Fibroblast of lung (primary cell): ENCODE measurements at regions not wholly inside any gene's neighbourhood (a gene's known extent, or its start where the extent isn't known, plus 50 kb on each side); places are given as distances from the start of the nearest gene placed in this dataset.

Experiments
- DNase-seq, 2 donors: peaks; one replicate each; pipeline versions ENCODE4 v3.0.0 to v3.0.0-alpha.2; 2010; ENCODE audit warnings: low read depth in 2 of 2
- H2AFZ ChIP-seq: 2 replicates; pipeline ENCODE4 v1.5.1; 2012; ENCODE audit warnings: low read length, control low read depth, inconsistent platforms
- H3K27ac ChIP-seq: 2 replicates; pipeline ENCODE4 v1.5.1; 2011; ENCODE audit warnings: low read length, control low read depth; ENCODE audit not compliant: insufficient read depth
- H3K27me3 ChIP-seq: 2 replicates; pipeline ENCODE4 v1.5.1; 2011; ENCODE audit warnings: mild to moderate bottlenecking, low read length; ENCODE audit not compliant: control insufficient read depth, insufficient read depth
- H3K36me3 ChIP-seq: 2 replicates; pipeline ENCODE4 v1.5.1; 2011; ENCODE audit warnings: low read length; ENCODE audit not compliant: control insufficient read depth, insufficient read depth
- H3K4me1 ChIP-seq: 2 replicates; pipeline ENCODE4 v1.5.1; 2011; ENCODE audit warnings: low read length; ENCODE audit not compliant: control insufficient read depth, insufficient read depth; ENCODE audit errors: extremely low read depth
- H3K4me2 ChIP-seq: 2 replicates; pipeline ENCODE4 v1.5.1; 2011; ENCODE audit warnings: low read length, control low read depth; ENCODE audit not compliant: insufficient read depth; ENCODE audit errors: extremely low read depth
- H3K4me3 ChIP-seq, 4 experiments: fragments of 200-600 bp in 1 of 4; sonication (generic) in 1 of 4; replicated peaks in 1 of 4; 2 replicates each; pipeline ENCODE4 v1.5.1; 2011 to 2016; ENCODE audit warnings: low read length in 4 of 4, low read depth in 3 of 4, mild to moderate bottlenecking in 3 of 4, control low read depth in 2 of 4, inconsistent platforms in 1 of 4, mixed read lengths in 1 of 4; ENCODE audit not compliant: insufficient read depth in 1 of 4; ENCODE audit errors: control extremely low read depth in 1 of 4
- H3K79me2 ChIP-seq: 2 replicates; pipeline ENCODE4 v1.5.1; 2012; ENCODE audit warnings: mild to moderate bottlenecking, low read length, inconsistent platforms; ENCODE audit not compliant: control insufficient read depth, insufficient read depth
- H3K9ac ChIP-seq: 2 replicates; pipeline ENCODE4 v1.5.1; 2011; ENCODE audit warnings: mild to moderate bottlenecking, low read length, control low read depth; ENCODE audit not compliant: insufficient read depth
- H3K9me3 ChIP-seq: 2 replicates; pipeline ENCODE4 v1.5.1; 2012; ENCODE audit warnings: low read depth, low read length; ENCODE audit not compliant: control insufficient read depth, insufficient read depth
- H4K20me1 ChIP-seq: 2 replicates; pipeline ENCODE4 v1.5.1; 2011; ENCODE audit warnings: low read length; ENCODE audit not compliant: control insufficient read depth, insufficient read depth; ENCODE audit errors: extremely low read depth
- CTCF ChIP-seq, 2 donors: IDR thresholded peaks in 1 of 2; conservative IDR thresholded peaks in 1 of 2; 1 replicate in 1 of 2; 2 replicates in 1 of 2; pipeline ENCODE4 v1.5.1; 2011 to 2012; ENCODE audit warnings: low read length in 2 of 2, control low read depth in 1 of 2, inconsistent platforms in 1 of 2, low read depth in 1 of 2, mild to moderate bottlenecking in 1 of 2
- EZH2 ChIP-seq: IDR thresholded peaks from 2 replicates; pipeline ENCODE4 v1.5.1; 2012; ENCODE audit warnings: low read length, control low read depth, mild to moderate bottlenecking; ENCODE audit errors: missing control alignments

DNA sequence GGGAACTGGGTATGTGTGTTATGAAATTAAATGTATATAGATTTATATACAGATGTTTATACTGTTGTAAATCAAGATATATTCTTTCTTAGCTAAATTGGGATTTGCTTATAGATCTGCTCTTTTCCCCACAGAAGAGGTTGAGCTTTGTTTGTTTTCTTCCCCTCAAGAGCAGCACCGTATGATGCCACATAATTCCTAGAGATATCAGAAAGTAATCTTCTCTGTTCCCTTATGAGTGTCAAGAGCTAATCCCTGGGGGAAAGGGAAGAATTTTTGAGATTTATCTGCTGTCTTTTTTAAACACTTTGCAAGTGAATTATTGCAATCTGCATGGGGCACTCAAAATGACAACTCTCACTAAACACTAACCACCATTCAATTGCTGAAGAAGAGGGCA lies 68.7 kb upstream of the SP4 start:
- Histone ChIP-seq H3K4me1 (no peaks in the 10 kb centered on the region), H4K20me1 (no peaks in the 10 kb centered on the region), H3K4me2 (no peak overlapping the region), H3K9ac (no peak overlapping the region), H3K27ac (no peak overlapping the region), H2AFZ (no peak overlapping the region), H3K4me3 (no peak overlapping the region), H3K27me3 (no peaks in the 10 kb centered on the region), H3K9me3 (no peaks in the 10 kb centered on the region), H3K36me3 (no peaks in the 10 kb centered on the region), H3K79me2 (no peaks in the 10 kb centered on the region)
- TF ChIP-seq EZH2 (no peak), CTCF (conservative IDR thresholded peaks at IDR 0.05 in 1 of 2, IDR thresholded peaks at IDR 0.05 in 1 of 2; ENCODE audit: low read depth in 1 of 2, low read length in 2 of 2) (no peak)
- DNase-seq = no peak

GRCh38 chr7:21361413-21362125 lies 66.3 kb upstream of the SP4 start:
- Histone ChIP-seq H3K4me1 (no peaks in the 10 kb centered on the region), H3K9ac (no peak overlapping the region), H4K20me1 (no peaks in the 10 kb centered on the region), H3K27me3 (no peaks in the 10 kb centered on the region), H3K36me3 (no peaks in the 10 kb centered on the region), H3K27ac (no peak overlapping the region), H2AFZ (no peak overlapping the region), H3K4me3 (no peak overlapping the region), H3K4me2 (no peak overlapping the region), H3K79me2 (no peaks in the 10 kb centered on the region), H3K9me3 (no peaks in the 10 kb centered on the region)
- no peak for TF ChIP-seq EZH2
- no peak for TF ChIP-seq CTCF (conservative IDR thresholded peaks at IDR 0.05 in 1 of 2, IDR thresholded peaks at IDR 0.05 in 1 of 2; ENCODE audit: low read depth in 1 of 2, low read length in 2 of 2)
- no peak for DNase-seq

GRCh38 chr7:21364801-21365271 lies 63.0 kb upstream of the SP4 start:
- no peak overlapping the region for H3K9ac ChIP-seq
- H3K4me3 ChIP-seq = no peak overlapping the region
- H3K27ac ChIP-seq = no peak overlapping the region
- DNase-seq = no peak
- no peak overlapping the region for H3K4me2 ChIP-seq
- no peaks in the 10 kb centered on the region for H4K20me1 ChIP-seq
- TF ChIP-seq EZH2 (no peak), CTCF (conservative IDR thresholded peaks at IDR 0.05 in 1 of 2, IDR thresholded peaks at IDR 0.05 in 1 of 2; ENCODE audit: low read depth in 1 of 2, low read length in 2 of 2) (no peak)
- H3K36me3 ChIP-seq = no peaks in the 10 kb centered on the region
- no peak overlapping the region for H2AFZ ChIP-seq
- no peaks in the 10 kb centered on the region for H3K9me3 ChIP-seq
- no peaks in the 10 kb centered on the region for H3K27me3 ChIP-seq
- no peaks in the 10 kb centered on the region for H3K79me2 ChIP-seq
- H3K4me1 ChIP-seq = no peaks in the 10 kb centered on the region
